OCI-LY3 (cell line): ENCODE measurements at regions not wholly inside any gene's neighbourhood (a gene's known extent, or its start where the extent isn't known, plus 50 kb on each side); places are given as distances from the start of the nearest gene placed in this dataset.

ENCODE experiments used
- CTCF ChIP-seq: fragments of 200-600, 300-600 bp; sonication (generic); IDR thresholded peaks from 2 replicates; pipeline ENCODE4 v1.5.1; 2014; ENCODE audit warnings: antibody characterized with exemption, low read length, low read depth
- EZH2phosphoT487 ChIP-seq: fragments of 200-600 bp; shearing (Covaris generic); IDR thresholded peaks from 2 replicates; pipeline ENCODE4 v1.6.1; 2018; ENCODE audit warnings: antibody characterized with exemption, mixed run types, low read depth

GRCh38 chr4:97270051-97270450, 873.2 kb downstream of the STPG2 start:
- TF ChIP-seq CTCF (no peak), EZH2phosphoT487 (no peak)
